Hepatocyte (in vitro differentiated cells): ENCODE measurements at regions not wholly inside any gene's neighbourhood (a gene's known extent, or its start where the extent isn't known, plus 50 kb on each side); places are given as distances from the start of the nearest gene placed in this dataset.

Experiments used
- DNase-seq: peaks from one replicate; pipeline ENCODE4 v3.0.0-alpha.2; 2016; ENCODE audit warnings: low spot score
- H2AFZ ChIP-seq: fragments of 200-600 bp; sonication (generic); 2 replicates; pipeline ENCODE4 v1.6.0; 2016; ENCODE audit warnings: antibody characterized with exemption, mild to moderate bottlenecking
- H3K27ac ChIP-seq: fragments of 200-600 bp; sonication (generic); 2 replicates; pipeline ENCODE4 v1.5.1; 2016; ENCODE audit warnings: mild to moderate bottlenecking
- H3K27me3 ChIP-seq: fragments of 200-600 bp; sonication (generic); 2 replicates; pipeline ENCODE4 v1.6.1; 2016
- H3K36me3 ChIP-seq: fragments of 200-600 bp; sonication (generic); replicated peaks from 2 replicates; pipeline ENCODE4 v1.5.1; 2016; ENCODE audit warnings: low read depth; ENCODE audit not compliant: insufficient read depth
- H3K4me1 ChIP-seq: fragments of 200-600 bp; sonication (generic); 2 replicates; pipeline ENCODE4 v1.5.1; 2016; ENCODE audit warnings: mild to moderate bottlenecking, moderate library complexity; ENCODE audit not compliant: insufficient read depth
- H3K4me2 ChIP-seq: fragments of 200-600 bp; sonication (generic); 2 replicates; pipeline ENCODE4 v1.6.0; 2016
- H3K4me3 ChIP-seq: fragments of 200-600 bp; sonication (generic); 2 replicates; pipeline ENCODE4 v1.5.1; 2016; ENCODE audit warnings: mild to moderate bottlenecking
- H3K79me2 ChIP-seq: fragments of 200-600 bp; sonication (generic); 2 replicates; pipeline ENCODE4 v1.6.0; 2017; ENCODE audit warnings: mild to moderate bottlenecking
- H3K9me2 ChIP-seq: fragments of 200-600 bp; sonication (generic); replicated peaks from 2 replicates; pipeline ENCODE4 v1.6.0; 2017; ENCODE audit warnings: mild to moderate bottlenecking; ENCODE audit not compliant: insufficient read depth
- H3K9me3 ChIP-seq: fragments of 200-600 bp; sonication (generic); 2 replicates; pipeline ENCODE4 v1.5.1; 2016; ENCODE audit warnings: low read depth, mild to moderate bottlenecking
- H4K20me1 ChIP-seq: fragments of 200-600 bp; sonication (generic); 2 replicates; pipeline ENCODE4 v1.6.0; 2016; ENCODE audit warnings: mild to moderate bottlenecking; ENCODE audit not compliant: insufficient read depth, poor library complexity, severe bottlenecking
- CTCF ChIP-seq: fragments of 200-600 bp; sonication (generic); IDR thresholded peaks from 2 replicates; pipeline ENCODE4 v1.5.1; 2016; ENCODE audit warnings: antibody characterized with exemption, mild to moderate bottlenecking; ENCODE audit not compliant: poor library complexity
- EZH2 ChIP-seq: fragments of 200-600 bp; sonication (generic); IDR thresholded peaks from 2 replicates; pipeline ENCODE4 v1.6.1; 2016; ENCODE audit warnings: antibody characterized with exemption, mild to moderate bottlenecking, borderline replicate concordance
- EZH2phosphoT487 ChIP-seq: fragments of 200-600 bp; sonication (generic); IDR thresholded peaks from one replicate; pipeline ENCODE4 v1.6.1; 2018; ENCODE audit warnings: antibody characterized with exemption, mild to moderate bottlenecking, low read depth, moderate library complexity; ENCODE audit not compliant: unreplicated experiment, severe bottlenecking
- WGBS: methylation state at CpG from one replicate; pipeline ENCODE4 v1.1.6; 2016; ENCODE audit warnings: low lambda C conversion rate; ENCODE audit errors: missing lambda C conversion rate; 5-methylcytosine and 5-hydroxymethylcytosine counted together

GRCh38 chrX:3218442-3218841 is 128.0 kb downstream of the MXRA5 start:
- TF ChIP-seq CTCF (no peak), EZH2phosphoT487 (no peak)
- Histone ChIP-seq H3K9me3 (no peaks in the 10 kb centered on the region), H3K27ac (no peak overlapping the region), H3K79me2 (no peaks in the 10 kb centered on the region), H2AFZ (no peak overlapping the region), H3K4me1 (no peaks in the 10 kb centered on the region), H3K4me3 (no peak overlapping the region), H3K9me2 (no peaks in the 10 kb centered on the region), H3K36me3 (no peaks in the 10 kb centered on the region), H3K4me2 (no peak overlapping the region), H4K20me1 (no peaks in the 10 kb centered on the region), H3K27me3 (no peaks in the 10 kb centered on the region)
- WGBS: no CpG with 5 or more reads among the region's 1 CpG
- DNase-seq: no peak

GRCh38 chrX:3216581-3217180 is 129.8 kb downstream of the MXRA5 start:
- no peak overlapping the region for H2AFZ ChIP-seq
- H3K9me2 ChIP-seq: no peaks in the 10 kb centered on the region
- DNase-seq: peak; percentile 8
- H3K79me2 ChIP-seq: no peaks in the 10 kb centered on the region
- no peaks in the 10 kb centered on the region for H3K9me3 ChIP-seq
- H3K4me3 ChIP-seq: no peak overlapping the region
- H3K4me2 ChIP-seq: no peak overlapping the region
- no peaks in the 10 kb centered on the region for H4K20me1 ChIP-seq
- TF ChIP-seq CTCF (no peak), EZH2phosphoT487 (no peak), EZH2 (no peak)
- no peaks in the 10 kb centered on the region for H3K4me1 ChIP-seq
- no peaks in the 10 kb centered on the region for H3K36me3 ChIP-seq
- 75% methylated on average over 5 of the region's 5 CpGs for WGBS
- peak overlapping the region; percentile 33 for H3K27ac ChIP-seq
- no peaks in the 10 kb centered on the region for H3K27me3 ChIP-seq

- DNase-seq: no peak
- WGBS: 53% methylated on average over 2 of the region's 2 CpGs
- H3K27me3 ChIP-seq: no peaks in the 10 kb centered on the region
Measured at GRCh38 chrX:3215249-3215648, 131.2 kb downstream of the MXRA5 start.

DNA sequence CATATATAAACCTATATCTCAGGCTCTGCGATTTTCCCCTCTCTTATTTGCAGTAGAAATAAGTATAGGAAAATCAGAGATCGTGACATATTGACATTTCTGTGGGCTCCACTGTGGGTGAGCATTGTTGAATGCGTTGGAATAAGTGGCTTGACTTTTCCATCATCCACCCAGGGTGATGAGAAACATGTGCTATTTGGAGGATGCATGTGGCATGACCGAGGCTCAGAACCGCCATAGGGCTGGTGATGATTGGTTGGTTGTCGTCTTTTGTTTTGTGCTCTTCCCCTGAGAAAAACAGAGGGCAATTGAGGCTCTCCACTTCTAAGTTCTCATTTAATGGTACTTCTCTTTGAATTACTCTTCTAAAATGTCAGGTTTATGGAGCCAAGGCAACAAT is 140.1 kb downstream of the MXRA5 start:
- Histone ChIP-seq H3K4me3 (no peak overlapping the region), H2AFZ (no peak overlapping the region), H3K4me1 (no peaks in the 10 kb centered on the region), H3K4me2 (no peak overlapping the region), H3K9me3 (no peaks in the 10 kb centered on the region), H4K20me1 (no peaks in the 10 kb centered on the region), H3K9me2 (no peaks in the 10 kb centered on the region), H3K27ac (no peak overlapping the region), H3K36me3 (no peaks in the 10 kb centered on the region), H3K79me2 (no peaks in the 10 kb centered on the region), H3K27me3 (no peaks in the 10 kb centered on the region)
- TF ChIP-seq CTCF (no peak), EZH2 (no peak), EZH2phosphoT487 (no peak)
- WGBS: 91% methylated on average over 6 of the region's 6 CpGs
- DNase-seq: no peak

More at GRCh38 chrX:3215249-3215648, 131.2 kb downstream of the MXRA5 start:
- no peak overlapping the region for H3K4me3 ChIP-seq
- H3K27ac ChIP-seq: no peak overlapping the region
- H3K9me3 ChIP-seq: no peaks in the 10 kb centered on the region
- no peaks in the 10 kb centered on the region for H3K79me2 ChIP-seq
- H3K36me3 ChIP-seq: no peaks in the 10 kb centered on the region
- H3K4me2 ChIP-seq: no peak overlapping the region
- H3K4me1 ChIP-seq: no peaks in the 10 kb centered on the region
- no peaks in the 10 kb centered on the region for H4K20me1 ChIP-seq
- no peak overlapping the region for H2AFZ ChIP-seq
- no peak for TF ChIP-seq EZH2phosphoT487
- no peak for TF ChIP-seq EZH2
- no peaks in the 10 kb centered on the region for H3K9me2 ChIP-seq
